RKO (cell line): ENCODE measurements at regions not wholly inside any gene's neighbourhood (a gene's known extent, or its start where the extent isn't known, plus 50 kb on each side); places are given as distances from the start of the nearest gene placed in this dataset.

ENCODE experiments used
- DNase-seq: peaks from one replicate; pipeline ENCODE4 v3.0.0-alpha.2; 2016; ENCODE audit warnings: low spot score

DNA sequence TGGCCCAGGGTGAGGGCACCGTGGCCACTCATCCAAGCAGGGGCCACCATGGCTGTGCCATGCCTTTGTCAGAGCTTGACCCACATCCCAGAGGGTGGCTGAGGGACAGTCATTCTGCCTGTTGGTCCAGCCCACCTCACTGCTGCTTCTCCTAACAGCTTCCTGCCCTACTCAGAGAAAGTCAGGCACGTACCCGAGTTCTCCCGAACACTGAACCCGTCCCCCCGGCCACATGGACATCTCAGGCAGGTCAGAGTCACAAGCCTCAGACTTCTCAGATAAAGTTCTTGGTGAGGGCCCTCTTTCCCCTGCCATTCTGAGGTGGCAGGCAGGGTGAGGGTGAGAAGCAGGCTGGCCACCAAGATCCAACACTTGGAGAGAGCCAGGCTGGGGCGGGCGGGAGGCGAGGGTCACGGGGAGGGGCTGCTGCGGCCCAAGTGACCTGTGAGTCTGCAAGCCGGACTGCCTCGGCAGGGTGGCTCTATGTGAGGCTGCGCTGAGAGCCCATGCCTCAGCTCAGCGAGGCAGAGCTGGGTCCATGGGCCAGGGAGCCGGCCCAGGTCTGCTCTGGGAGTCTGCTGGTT is 317.8 kb downstream of the TMEM121 start:
- DNase-seq, result no peak

DNA sequence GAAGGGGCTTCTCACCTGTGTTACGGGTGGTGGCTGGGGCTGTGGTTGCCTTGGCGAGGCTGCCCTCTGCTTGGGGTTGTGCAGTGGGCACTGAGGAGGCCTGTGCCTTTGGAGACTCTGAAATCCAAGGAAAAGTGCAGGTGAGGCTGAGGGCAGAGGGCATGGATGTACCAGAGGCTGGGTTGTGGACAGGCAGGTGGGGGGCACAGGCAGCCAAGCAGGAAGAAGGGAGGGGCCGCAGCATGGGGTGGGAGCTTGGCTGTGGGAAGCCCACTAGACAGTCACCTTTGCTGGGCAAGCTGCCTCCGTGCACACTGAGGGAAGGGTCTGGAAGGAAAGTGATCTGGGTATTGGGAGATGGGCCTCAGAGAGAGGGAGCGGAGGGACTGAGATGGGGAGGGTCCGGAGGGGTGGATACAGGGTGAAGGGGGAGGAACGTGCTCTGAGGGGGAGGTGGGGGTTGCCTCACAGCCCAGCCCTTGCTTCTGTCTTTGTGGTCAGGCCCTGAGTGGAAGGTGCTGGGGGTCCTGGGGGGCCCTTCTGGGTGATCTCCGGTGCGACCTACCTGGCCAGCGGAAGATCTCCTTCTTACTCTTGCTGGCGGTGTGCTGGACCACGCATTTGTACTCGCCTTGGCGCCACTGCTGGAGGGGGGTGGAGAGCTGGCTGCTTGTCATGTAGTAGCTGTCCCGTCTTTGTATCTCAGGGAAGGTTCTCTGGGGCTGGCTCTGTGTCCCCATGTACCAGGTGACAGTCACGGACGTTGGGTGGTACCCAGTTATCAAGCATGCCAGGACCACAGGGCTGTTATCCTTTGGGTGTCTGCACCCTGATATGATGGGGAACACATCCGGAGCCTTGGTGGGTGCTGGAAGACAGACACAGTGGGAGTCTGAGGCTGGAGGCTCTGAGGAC is 318.7 kb downstream of the TMEM121 start:
- no peak for DNase-seq

GRCh38 chr14:105845725-105846309 is 319.4 kb downstream of the TMEM121 start:
- DNase-seq, result no peak

- no peak for DNase-seq
These were observed 319.9 kb downstream of the TMEM121 start for GRCh38 chr14:105846312-105846711.

- DNase-seq, result no peak
These were observed 321.0 kb downstream of the TMEM121 start for GRCh38 chr14:105847400-105847799.

DNA sequence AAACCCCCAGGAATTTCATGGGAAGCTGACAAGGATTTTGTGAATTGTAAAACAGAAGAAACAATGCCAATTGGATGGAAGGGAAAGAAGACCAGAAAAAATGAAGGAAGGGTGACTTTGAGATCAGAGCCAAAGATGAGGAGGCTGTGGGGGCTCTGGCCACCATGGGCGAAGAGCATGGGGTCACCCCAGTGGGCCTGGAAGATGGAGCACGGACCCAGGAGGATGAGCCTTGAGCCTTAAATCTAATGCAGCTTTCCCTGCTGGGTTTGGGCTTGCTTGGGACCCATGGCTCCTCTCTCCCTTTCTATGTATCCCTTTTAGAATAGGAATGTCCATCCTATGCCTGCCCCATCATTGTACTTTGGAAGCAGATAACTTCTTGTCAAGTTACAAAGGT is 322.2 kb downstream of the TMEM121 start:
- no peak for DNase-seq

- no peak for DNase-seq
These were observed 323.7 kb downstream of the TMEM121 start for GRCh38 chr14:105849933-105850626.

GRCh38 chr14:105850853-105851581 is 324.6 kb downstream of the TMEM121 start:
- DNase-seq, result no peak

- no peak for DNase-seq
These were observed 325.5 kb downstream of the TMEM121 start for GRCh38 chr14:105851716-105852377.

- DNase-seq, result no peak
These were observed 326.1 kb downstream of the TMEM121 start for GRCh38 chr14:105852378-105853088.

DNA sequence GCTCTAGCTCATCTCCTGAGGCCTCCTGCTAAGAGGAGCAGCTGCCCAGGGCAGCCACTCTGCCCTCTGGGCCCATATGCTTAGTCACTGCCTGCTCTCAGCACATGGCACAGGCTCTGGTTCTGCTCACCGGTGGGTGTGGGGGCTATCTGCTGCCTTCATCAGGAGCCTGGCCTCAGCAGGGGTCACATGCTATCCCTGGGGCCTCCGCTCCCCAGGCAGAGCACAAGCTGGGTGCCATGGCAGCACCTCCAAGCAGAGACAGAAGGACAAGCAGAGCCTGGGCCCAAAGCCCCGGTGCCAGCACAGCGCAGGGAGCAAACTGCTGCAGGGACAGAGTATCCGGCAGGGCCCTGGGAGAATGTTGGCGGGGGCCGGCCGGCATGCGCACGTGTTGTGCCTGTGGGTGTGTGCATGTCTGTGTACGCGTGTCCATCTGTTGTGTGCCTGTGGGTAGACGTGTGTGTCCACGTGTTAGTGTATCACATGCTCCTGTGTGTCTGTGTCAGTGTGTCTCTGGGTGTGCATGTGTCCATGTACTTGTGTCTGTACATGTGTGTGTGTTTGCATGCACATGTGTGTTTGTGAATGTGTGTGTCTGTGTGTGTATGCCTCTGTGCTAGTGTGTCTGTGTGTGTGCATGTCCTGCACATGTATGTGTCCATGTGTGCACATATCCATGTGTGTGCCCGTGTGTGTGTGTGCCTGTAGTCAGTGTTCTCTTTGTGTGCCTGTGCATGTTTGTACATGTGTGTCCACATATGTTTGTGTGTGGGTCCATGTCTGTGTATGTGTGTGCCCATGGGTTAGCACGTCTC is 326.9 kb downstream of the TMEM121 start:
- DNase-seq, result no peak

DNA sequence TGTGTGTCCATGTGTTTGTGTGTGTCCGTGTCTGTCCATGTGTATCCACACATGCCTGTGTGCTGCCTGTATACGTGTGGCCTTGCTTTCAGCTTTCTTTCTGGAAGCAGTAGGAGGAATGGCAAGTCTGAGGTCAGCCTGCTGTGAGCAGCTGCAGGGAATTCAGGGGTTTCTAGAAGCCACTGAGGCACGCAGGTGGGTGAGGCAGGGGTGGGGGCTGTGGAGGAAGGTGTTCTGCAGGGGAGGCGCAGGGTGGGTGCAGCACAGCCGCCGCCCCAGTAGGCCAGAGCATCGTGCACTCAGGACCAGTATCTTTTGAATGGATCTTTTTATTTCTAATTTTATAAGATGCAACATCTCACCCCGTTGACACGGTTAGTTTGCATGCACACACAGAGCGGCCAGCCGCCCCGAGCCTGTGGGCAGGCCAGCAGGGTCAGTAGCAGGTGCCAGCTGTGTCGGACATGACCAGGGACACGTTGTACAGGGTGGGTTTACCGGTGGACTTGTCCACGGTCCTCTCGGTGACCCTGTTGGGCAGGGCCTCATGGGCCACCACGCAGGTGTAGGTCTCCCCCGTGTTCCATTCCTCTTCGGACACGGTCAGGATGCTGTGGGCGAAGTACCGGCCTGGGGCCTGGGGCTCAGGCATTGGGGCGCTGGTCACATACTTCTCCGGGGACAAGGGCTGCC is 327.7 kb downstream of the TMEM121 start:
- DNase-seq, result no peak

GRCh38 chr14:105854600-105855245 is 328.3 kb downstream of the TMEM121 start:
- DNase-seq, result no peak

- no peak for DNase-seq
These were observed 329.0 kb downstream of the TMEM121 start for GRCh38 chr14:105855246-105855892.

GRCh38 chr14:105855893-105856675 is 329.7 kb downstream of the TMEM121 start:
- no peak for DNase-seq

GRCh38 chr14:105856676-105857219 is 330.4 kb downstream of the TMEM121 start:
- no peak for DNase-seq

DNA sequence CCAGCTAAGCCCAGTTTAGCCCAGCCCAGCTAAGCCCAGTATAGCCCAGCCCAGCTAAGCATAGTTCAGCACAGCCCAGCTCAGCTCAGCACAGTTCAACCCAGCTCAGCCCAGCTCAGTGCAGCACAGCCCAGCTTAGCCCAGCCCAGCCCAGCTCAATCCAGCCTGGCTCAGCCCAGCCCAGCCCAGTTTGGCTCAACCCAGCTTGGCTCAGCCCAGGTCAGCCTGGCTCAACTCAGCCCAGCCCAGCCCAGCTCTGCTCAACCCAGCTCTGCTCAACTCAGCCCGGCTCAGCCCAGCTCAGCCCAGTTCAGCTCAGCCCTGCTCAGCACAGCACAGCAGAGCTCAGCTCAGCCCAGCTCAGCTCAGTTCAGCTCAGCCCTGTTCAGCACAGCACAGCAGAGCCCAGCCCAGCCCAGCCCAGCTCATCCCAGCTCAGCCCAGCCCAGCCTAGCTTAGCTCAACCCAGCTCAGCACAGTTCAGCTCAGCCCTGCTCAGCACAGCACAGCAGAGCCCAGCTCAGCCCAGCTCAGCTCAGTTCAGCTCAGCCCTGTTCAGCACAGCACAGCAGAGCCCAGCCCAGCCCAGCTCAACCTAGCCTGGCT is 330.9 kb downstream of the TMEM121 start:
- no peak for DNase-seq
